GM13976 (cell line): ENCODE measurements at regions not wholly inside any gene's neighbourhood (a gene's known extent, or its start where the extent isn't known, plus 50 kb on each side); places are given as distances from the start of the nearest gene placed in this dataset.

Experiments
- DNase-seq: peaks from one replicate; pipeline ENCODE4 v3.0.0; 2012; ENCODE audit warnings: low spot score
- in situ Hi-C: fragments of 300-500 bp; cut with MboI; formaldehyde crosslinking; loops from one replicate; pipeline ENCODE4 v1.12.0; 2022; ENCODE audit warnings: low sequenced_read_pairs, mixed read lengths, inconsistent platforms; ENCODE audit not compliant: unreplicated experiment
- TF ChIP-seq, protein P1 (sequence below): IDR thresholded peaks from 2 replicates; pipeline ENCODE4 v1.5.1; 2012; ENCODE audit warnings: borderline replicate concordance, mild to moderate bottlenecking; ENCODE audit not compliant: insufficient read depth; ENCODE audit errors: extremely low read depth, missing control alignments, control extremely low read depth

DNA sequence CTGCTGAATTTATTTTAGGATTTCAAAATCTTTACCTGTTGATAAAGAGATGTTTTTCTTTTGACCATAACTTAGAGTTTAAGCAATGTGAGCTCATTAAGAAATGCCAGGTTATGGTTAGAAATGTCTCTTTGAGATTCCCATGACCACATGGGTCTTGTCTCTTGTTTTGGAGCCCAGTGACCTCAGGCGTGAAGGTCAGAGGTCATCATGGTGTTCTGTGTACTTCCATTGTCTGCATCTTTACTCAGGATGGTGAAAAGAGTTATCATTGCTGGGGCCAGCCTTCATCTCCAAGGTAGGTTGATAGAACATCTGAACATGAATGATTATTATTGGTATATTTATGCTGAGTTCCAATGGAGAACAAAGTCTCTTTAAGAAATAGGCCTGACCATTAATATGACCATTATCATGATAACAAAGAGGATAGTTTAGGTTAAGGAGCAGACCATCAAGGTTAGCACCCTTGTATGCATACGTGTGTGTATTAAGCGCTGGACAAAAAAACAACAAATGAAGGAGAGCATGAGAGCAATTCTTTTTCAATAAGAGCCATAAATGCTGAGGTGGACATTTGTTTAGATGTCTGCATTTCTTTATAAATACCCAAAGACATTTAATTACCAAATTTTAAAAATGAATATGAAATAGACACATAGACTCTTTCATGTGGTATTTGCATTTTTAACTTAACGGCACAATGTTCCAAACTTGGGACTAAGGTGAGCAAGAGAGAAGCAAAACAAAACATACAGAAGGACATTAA is 120.6 kb upstream of the PAQR3 start:
- no peak for DNase-seq
- in situ Hi-C loops = no loop called here
- TF ChIP-seq, protein P1, sequence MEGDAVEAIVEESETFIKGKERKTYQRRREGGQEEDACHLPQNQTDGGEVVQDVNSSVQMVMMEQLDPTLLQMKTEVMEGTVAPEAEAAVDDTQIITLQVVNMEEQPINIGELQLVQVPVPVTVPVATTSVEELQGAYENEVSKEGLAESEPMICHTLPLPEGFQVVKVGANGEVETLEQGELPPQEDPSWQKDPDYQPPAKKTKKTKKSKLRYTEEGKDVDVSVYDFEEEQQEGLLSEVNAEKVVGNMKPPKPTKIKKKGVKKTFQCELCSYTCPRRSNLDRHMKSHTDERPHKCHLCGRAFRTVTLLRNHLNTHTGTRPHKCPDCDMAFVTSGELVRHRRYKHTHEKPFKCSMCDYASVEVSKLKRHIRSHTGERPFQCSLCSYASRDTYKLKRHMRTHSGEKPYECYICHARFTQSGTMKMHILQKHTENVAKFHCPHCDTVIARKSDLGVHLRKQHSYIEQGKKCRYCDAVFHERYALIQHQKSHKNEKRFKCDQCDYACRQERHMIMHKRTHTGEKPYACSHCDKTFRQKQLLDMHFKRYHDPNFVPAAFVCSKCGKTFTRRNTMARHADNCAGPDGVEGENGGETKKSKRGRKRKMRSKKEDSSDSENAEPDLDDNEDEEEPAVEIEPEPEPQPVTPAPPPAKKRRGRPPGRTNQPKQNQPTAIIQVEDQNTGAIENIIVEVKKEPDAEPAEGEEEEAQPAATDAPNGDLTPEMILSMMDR = no peak

DNA sequence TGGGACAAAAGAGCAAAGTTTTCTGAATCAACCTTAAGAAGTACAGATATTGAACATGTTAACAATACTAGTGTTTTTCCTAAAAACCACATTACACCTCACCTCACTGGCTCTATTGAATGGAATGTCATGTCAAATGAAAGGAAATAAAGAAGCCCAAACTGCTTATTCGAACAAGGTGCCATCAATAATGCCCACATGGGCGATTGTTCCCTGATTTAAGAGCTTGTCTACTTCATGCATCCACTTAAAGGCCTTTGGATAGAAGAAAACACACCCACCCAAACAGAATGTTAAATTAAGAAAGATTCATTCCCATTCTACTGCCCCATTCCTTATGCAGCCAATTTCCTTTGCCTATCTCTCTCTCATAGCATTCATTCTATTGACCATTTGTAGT is 118.5 kb upstream of the PAQR3 start:
- in situ Hi-C loops = no loop called here
- DNase-seq = no peak
- TF ChIP-seq, protein P1 = no peak

DNA sequence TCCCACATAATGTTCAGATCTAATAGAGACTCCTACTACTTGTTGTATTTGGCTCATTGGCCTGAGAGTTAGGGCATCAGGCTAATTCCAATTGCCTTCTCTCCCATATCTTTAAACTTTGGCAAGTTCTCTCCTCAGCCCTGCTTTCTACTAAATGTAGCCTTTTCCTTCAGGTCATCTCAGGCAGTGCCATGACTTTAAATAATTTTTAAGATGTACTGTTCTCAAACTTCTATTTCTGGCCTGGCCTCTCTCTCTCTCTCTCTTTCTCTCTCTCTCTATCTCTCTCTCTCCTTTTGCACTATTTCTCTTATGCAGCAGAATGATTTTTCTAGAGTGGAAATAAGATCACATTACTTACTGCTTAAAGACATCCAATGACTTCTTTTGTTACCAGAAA is 114.5 kb upstream of the PAQR3 start:
- in situ Hi-C loops = no loop called here

DNA sequence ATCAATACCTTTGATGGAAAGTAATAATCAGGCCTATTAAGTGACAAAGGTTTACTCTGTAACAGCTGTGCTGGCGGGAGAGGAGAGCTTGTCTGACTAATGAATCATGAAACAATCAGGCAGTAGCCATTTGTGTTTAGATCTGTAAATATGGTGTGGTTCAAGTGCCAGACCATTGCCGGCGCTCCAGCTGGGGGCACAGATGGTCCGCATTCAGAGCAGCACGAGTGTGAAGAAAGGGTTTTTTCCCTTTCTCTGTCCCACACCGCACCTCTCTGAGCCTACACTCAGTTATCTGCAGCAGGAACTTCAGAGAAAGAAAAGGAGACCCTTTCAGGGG is 111.3 kb upstream of the PAQR3 start:
- TF ChIP-seq, protein P1 = no peak
- in situ Hi-C loops = no loop called here
- DNase-seq = no peak

More for the DNA sequence above, 114.5 kb upstream of the PAQR3 start:
- no peak for DNase-seq
- TF ChIP-seq, protein P1 = no peak

DNA sequence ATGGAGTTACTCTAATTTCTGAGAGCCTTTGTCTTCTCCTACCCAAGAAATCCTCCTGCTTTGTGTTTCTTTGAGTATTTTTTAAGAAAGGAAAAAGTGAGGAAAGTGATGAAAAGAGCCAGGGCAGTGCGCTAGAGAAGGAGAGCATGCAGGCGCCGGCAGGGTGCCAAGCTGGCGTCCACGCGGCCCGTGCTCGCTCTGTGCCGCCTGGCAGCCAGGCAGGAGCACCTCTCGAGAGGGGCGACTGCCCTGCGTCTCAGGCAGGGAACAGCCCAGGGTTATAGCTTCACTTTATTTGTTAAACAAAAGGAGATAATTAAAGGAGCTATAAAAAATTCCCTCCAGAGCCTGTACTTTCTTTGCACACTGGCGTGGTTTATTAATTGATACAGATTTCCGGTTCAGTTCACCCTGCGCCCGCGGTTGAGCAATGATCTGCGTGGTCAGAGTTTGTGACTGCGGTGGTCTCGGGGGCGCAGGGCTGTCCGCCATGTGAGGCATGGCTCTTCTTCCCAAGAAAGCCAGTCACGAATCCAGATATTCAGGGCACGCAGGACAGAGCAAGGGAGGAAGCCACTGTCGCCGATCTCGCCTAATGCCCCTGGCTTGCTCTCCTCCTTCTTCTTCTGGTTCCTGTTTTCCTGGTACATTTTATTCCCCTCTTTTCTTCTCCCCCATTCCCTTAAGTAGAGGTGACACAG is 110.8 kb upstream of the PAQR3 start:
- in situ Hi-C loops = no loop called here
- TF ChIP-seq, protein P1 = no peak
- no peak for DNase-seq

DNA sequence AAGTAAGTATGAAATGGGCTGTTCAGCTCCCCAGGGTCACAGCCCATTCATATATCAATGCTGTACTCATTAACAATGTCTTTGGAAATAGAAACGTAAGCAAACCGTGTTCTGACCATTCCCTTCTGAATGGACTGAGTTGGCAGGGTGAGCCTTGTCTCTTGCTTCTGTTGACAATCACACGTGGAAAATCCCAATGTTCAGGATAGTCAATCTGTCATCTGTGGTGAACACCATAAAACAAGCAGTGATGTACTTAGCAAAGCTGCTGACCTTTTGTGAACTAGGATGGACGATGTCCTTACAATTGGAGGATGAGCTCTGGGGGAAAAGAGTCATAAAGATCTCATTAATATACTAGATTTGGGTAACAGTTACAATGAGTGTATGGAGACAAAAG is 109.6 kb upstream of the PAQR3 start:
- TF ChIP-seq, protein P1 = no peak
- in situ Hi-C loops = no loop called here
- no peak for DNase-seq
